SK-N-SH (cell line): ENCODE measurements at regions not wholly inside any gene's neighbourhood (a gene's known extent, or its start where the extent isn't known, plus 50 kb on each side); places are given as distances from the start of the nearest gene placed in this dataset.

Experiments
- CTCF ChIA-PET: fragments of 300-600, 350-600 bp; formaldehyde crosslinking; extraction: SDS; loops from one replicate; lab custom pipeline; 2021; lab: Yijun Ruan, JAX
- POLR2A ChIA-PET: fragments of 350-600 bp; sonication (Branson Sonifier 250); formaldehyde crosslinking; extraction: SDS; loops from one replicate; lab custom pipeline; 2020; ENCODE audit warnings: antibody characterized with exemption, inconsistent platforms; lab: Yijun Ruan, JAX
- DNase-seq: peaks from one replicate; pipeline ENCODE4 v3.0.0; 2012
- H2AFZ ChIP-seq: fragments of 200-600 bp; sonication (generic); 2 replicates; pipeline ENCODE4 v1.8.1; 2016; ENCODE audit warnings: antibody characterized with exemption, mild to moderate bottlenecking, low read depth
- H3F3A ChIP-seq: fragments of 200-600 bp; sonication (generic); replicated peaks from 2 replicates; pipeline ENCODE3; 2016; ENCODE audit warnings: antibody characterized with exemption, mild to moderate bottlenecking; ENCODE audit not compliant: insufficient read depth
- H3K27ac ChIP-seq, 2 experiments: fragments of 200-500 bp in 1 of 2; fragments of 200-600 bp in 1 of 2; sonication (Bioruptor generic) in 1 of 2; sonication (generic), shearing (Covaris generic) in 1 of 2; 2 replicates each; pipeline versions ENCODE4 v1.5.1 to v1.6.1; 2014 to 2016; ENCODE audit warnings: low read depth in 2 of 2, inconsistent platforms in 1 of 2, low read length in 1 of 2, mild to moderate bottlenecking in 1 of 2, mixed read lengths in 1 of 2
- H3K27me3 ChIP-seq: fragments of 200-600 bp; sonication (generic), shearing (Covaris generic); 2 replicates; pipeline ENCODE4 v1.6.1; 2016; ENCODE audit warnings: mixed run types; ENCODE audit not compliant: insufficient read depth
- H3K36me3 ChIP-seq, 2 experiments: fragments of 200-500 bp in 1 of 2; fragments of 200-600 bp in 1 of 2; sonication (Bioruptor generic) in 1 of 2; sonication (generic) in 1 of 2; replicated peaks in 1 of 2; 2 replicates each; pipeline versions ENCODE3 to v1.5.1; 2014 to 2016; ENCODE audit warnings: low read length in 1 of 2, mild to moderate bottlenecking in 1 of 2; ENCODE audit not compliant: insufficient read depth in 2 of 2, control insufficient read depth in 1 of 2
- H3K4me1 ChIP-seq, 2 experiments: fragments of 200-500 bp in 1 of 2; fragments of 200-600 bp in 1 of 2; sonication (Bioruptor generic) in 1 of 2; sonication (generic), shearing (Covaris generic) in 1 of 2; 2 replicates each; pipeline versions ENCODE4 v1.5.1 to v1.6.1; 2014 to 2016; ENCODE audit warnings: low read depth in 1 of 2, low read length in 1 of 2, mixed run types in 1 of 2; ENCODE audit not compliant: insufficient read depth in 2 of 2, control insufficient read depth in 1 of 2
- H3K4me2 ChIP-seq: fragments of 200-600 bp; sonication (generic), shearing (Covaris generic); 2 replicates; pipeline ENCODE4 v1.6.1; 2017; ENCODE audit warnings: mixed run types
- H3K4me3 ChIP-seq, 2 experiments: fragments of 200-500 bp in 1 of 2; fragments of 200-600 bp in 1 of 2; sonication (Bioruptor generic) in 1 of 2; sonication (generic), shearing (Covaris generic) in 1 of 2; 2 replicates each; pipeline versions ENCODE4 v1.5.1 to v1.8.1; 2014 to 2016; ENCODE audit warnings: low read depth in 2 of 2, inconsistent platforms in 1 of 2, low read length in 1 of 2, mild to moderate bottlenecking in 1 of 2, mixed read lengths in 1 of 2, moderate library complexity in 1 of 2
- H3K79me2 ChIP-seq: fragments of 200-600 bp; sonication (generic); 2 replicates; pipeline ENCODE4 v1.8.1; 2017; ENCODE audit warnings: mild to moderate bottlenecking; ENCODE audit not compliant: insufficient read depth
- H3K9ac ChIP-seq: fragments of 200-600 bp; sonication (generic); 2 replicates; pipeline ENCODE4 v1.6.1; 2017; ENCODE audit warnings: mixed run types
- H3K9me2 ChIP-seq: fragments of 200-600 bp; sonication (generic); 2 replicates; pipeline ENCODE4 v1.6.1; 2017; ENCODE audit warnings: mixed run types
- H3K9me3 ChIP-seq: fragments of 200-600 bp; sonication (generic); 2 replicates; pipeline ENCODE4 v1.6.1; 2017; ENCODE audit warnings: mixed run types, mild to moderate bottlenecking, moderate library complexity
- H4K20me1 ChIP-seq: fragments of 200-600 bp; sonication (generic); 2 replicates; pipeline ENCODE4 v1.6.1; 2017; ENCODE audit warnings: mild to moderate bottlenecking, mixed run types; ENCODE audit not compliant: insufficient read depth
- FOXM1 ChIP-seq: IDR thresholded peaks from 2 replicates; pipeline ENCODE4 v1.4.0; 2012; ENCODE audit warnings: low read depth, mild to moderate bottlenecking
- NFIC ChIP-seq: IDR thresholded peaks from 2 replicates; pipeline ENCODE4 v1.4.0; 2012; ENCODE audit warnings: borderline replicate concordance
- POLR2AphosphoS5 ChIP-seq: IDR thresholded peaks from 2 replicates; pipeline ENCODE4 v1.6.1; 2012; ENCODE audit warnings: low read depth, low read length
- RAD21 ChIP-seq: IDR thresholded peaks from 2 replicates; pipeline ENCODE4 v1.6.1; 2012; ENCODE audit warnings: mild to moderate bottlenecking, low read length
- REST ChIP-seq: IDR thresholded peaks from 2 replicates; pipeline ENCODE4 v1.6.1; 2012; ENCODE audit warnings: mild to moderate bottlenecking, low read depth, low read length, moderate library complexity
- SIN3A ChIP-seq: IDR thresholded peaks from 2 replicates; pipeline ENCODE4 v1.6.1; 2012; ENCODE audit warnings: low read depth, mild to moderate bottlenecking, low read length, moderate library complexity, borderline replicate concordance
- YY1 ChIP-seq: IDR thresholded peaks from 2 replicates; pipeline ENCODE4 v1.4.0; 2012; ENCODE audit warnings: low read depth, mild to moderate bottlenecking
- WGBS: methylation state at CpG from one replicate; pipeline ENCODE4 v1.1.6; 2017; ENCODE audit warnings: low lambda C conversion rate; 5-methylcytosine and 5-hydroxymethylcytosine counted together

GRCh38 chr5:176711883-176712282, 64.6 kb downstream of the TSPAN17 start:
- no peak overlapping the region for H3K9ac ChIP-seq
- no peaks in the 10 kb centered on the region for H3K79me2 ChIP-seq
- no peak overlapping the region for H3K4me3 ChIP-seq
- CTCF ChIA-PET: interaction anchor here (2.4 to 4.0 kb wide), 2 partner anchors 11 to 51 kb away, joined by 6 to 26 read pairs; no protein-coding TSS in a partner anchor
- no peaks in the 10 kb centered on the region for H3K36me3 ChIP-seq
- H3K4me2 ChIP-seq: no peak overlapping the region
- no peak overlapping the region for H3K27ac ChIP-seq
- no peak for TF ChIP-seq REST
- TF ChIP-seq, all 33 proteins: peak for 0
- Histone ChIP-seq H4K20me1 (no peaks in the 10 kb centered on the region), H3K4me1 (peaks cover 3 to 9% of the 10 kb centered on the region in 2 experiments; a peak in 2 of 4 replicates), H3K27me3 (peaks cover 22% of the 10 kb centered on the region), H3K9me3 (no peaks in the 10 kb centered on the region), H2AFZ (no peak overlapping the region), H3K9me2 (no peaks in the 10 kb centered on the region), H3F3A (no peaks in the 10 kb centered on the region)
- no peak for DNase-seq
- WGBS: 78% methylated on average over 7 of the region's 7 CpGs
- POLR2A ChIA-PET: no interaction called here

GRCh38 chr5:176712546-176713304, 65.4 kb downstream of the TSPAN17 start:
- ChIA-PET POLR2A (no interaction called here), CTCF (interaction anchor here (2.4 to 4.0 kb wide), 2 partner anchors 12 to 52 kb away, joined by 6 to 26 read pairs; no protein-coding TSS in a partner anchor)
- H3K27me3 ChIP-seq: peaks cover 15% of the 10 kb centered on the region; the same call in 1 of the 2 replicates

More at GRCh38 chr5:176712546-176713304, 65.4 kb downstream of the TSPAN17 start:
- Histone ChIP-seq H3K4me2 (no peak overlapping the region), H3K9ac (no peak overlapping the region), H3K9me3 (no peaks in the 10 kb centered on the region)
- no peak for DNase-seq
- TF ChIP-seq REST: no peak
- TF ChIP-seq RAD21: no peak
- no peak for TF ChIP-seq POLR2AphosphoS5
- TF ChIP-seq FOXM1: no peak
- TF ChIP-seq NFIC: no peak
- TF ChIP-seq SIN3A: no peak
- no peak for TF ChIP-seq YY1
- TF ChIP-seq, all 33 proteins: peak for 0
- no peaks in the 10 kb centered on the region for H3K36me3 ChIP-seq
- WGBS: 63% methylated on average over 17 of the region's 17 CpGs
- H3K27ac ChIP-seq: no peak overlapping the region
- no peaks in the 10 kb centered on the region for H3F3A ChIP-seq
- peaks cover 3 to 9% of the 10 kb centered on the region in 2 experiments; a peak in 2 of 4 replicates for H3K4me1 ChIP-seq
- no peaks in the 10 kb centered on the region for H4K20me1 ChIP-seq
- H3K79me2 ChIP-seq: no peaks in the 10 kb centered on the region
- H3K4me3 ChIP-seq: no peak overlapping the region
- H3K9me2 ChIP-seq: no peaks in the 10 kb centered on the region
- no peak overlapping the region for H2AFZ ChIP-seq
